ENCODE measurements at regions not wholly inside any gene's neighbourhood (a gene's known extent, or its start where the extent isn't known, plus 50 kb on each side); places are given as distances from the start of the nearest gene placed in this dataset.

GRCh38 chr3:101042996-101043686 is 49.9 kb upstream of the ABI3BP start:
- Histone ChIP-seq H3K4me3 (no peak overlapping the region), H3K9me3 (no peaks in the 10 kb centered on the region), H3K27ac (no peak overlapping the region), H3K36me3 (no peaks in the 10 kb centered on the region), H3K4me1 (peaks cover 0 to 6% of the 10 kb centered on the region in 2 donors), H3K27me3 (no peaks in the 10 kb centered on the region)
- DNase-seq (ENCODE audit: low spot score): no peak
- TF ChIP-seq CTCF (IDR thresholded peaks at IDR 0.05): no peak

Data from right atrium auricular region (tissue), 2 donors.